ENCODE measurements at regions not wholly inside any gene's neighbourhood (a gene's known extent, or its start where the extent isn't known, plus 50 kb on each side); places are given as distances from the start of the nearest gene placed in this dataset.

- Histone ChIP-seq H3K4me3 (replicated peaks in 1 of 3; ENCODE audit: insufficient read depth in 1 of 3, low read depth in 2 of 3, low read length in 3 of 3) (no peak overlapping the region), H3K79me2 (ENCODE audit: insufficient read depth, low read length) (no peaks in the 10 kb centered on the region), H3K27ac (ENCODE audit: extremely low read length, insufficient read depth, low read length) (no peak overlapping the region), H3K9me3 (ENCODE audit: low read length) (peaks cover 1% of the 10 kb centered on the region; the same call in 1 of the 2 replicates), H3K4me1 (ENCODE audit: insufficient read depth, low read length) (no peaks in the 10 kb centered on the region), H2AFZ (ENCODE audit: low read length) (no peak overlapping the region), H3K9ac (ENCODE audit: insufficient read depth, low read depth, low read length) (no peak overlapping the region), H4K20me1 (ENCODE audit: insufficient read depth, low read length) (no peaks in the 10 kb centered on the region), H3K4me2 (ENCODE audit: low read depth, low read length) (no peak overlapping the region), H3K27me3 (ENCODE audit: control insufficient read depth in 1 of 2, insufficient read depth in 2 of 2, low read length in 2 of 2) (no peaks in the 10 kb centered on the region), H3K36me3 (replicated peaks in 1 of 2; ENCODE audit: control insufficient read depth in 1 of 2, insufficient read depth in 2 of 2, low read length in 2 of 2) (no peaks in the 10 kb centered on the region)
- intact Hi-C loops (cut with micrococcal nuclease; ENCODE audit: unreplicated experiment) = no loop called here
- ATAC-seq (no peak), FAIRE-seq (no peak), DNase-seq (ENCODE audit: low spot score) (no peak)
- in situ Hi-C loops (cut with HindIII; ENCODE audit: extremely low pct_ligation_motif_present, low pct_unique_long_range_greater_than_20kb) = no loop called here
- 1% methylated on average over 8 of the region's 8 CpGs for WGBS (ENCODE audit: low lambda C conversion rate)
- no TSS peak for BruUV-seq (replicated peaks)
- ChIA-PET POLR2A (no interaction called here), CTCF (ENCODE audit: low intra/inter-chr PET ratio, low total read pairs) (no interaction called here)
- no peak for TF ChIP-seq REST (IDR thresholded peaks at IDR 0.05; ENCODE audit: borderline replicate concordance in 1 of 2, low read depth in 1 of 2, low read length in 2 of 2)
- TF ChIP-seq ZNF501 (CRISPR knock-in tag; IDR thresholded peaks at IDR 0.05) = no peak
- TF ChIP-seq KDM3A (CRISPR knock-in tag; IDR thresholded peaks at IDR 0.05; ENCODE audit: low read depth) = no peak
- TF ChIP-seq HIC2 (CRISPR knock-in tag; IDR thresholded peaks at IDR 0.05; ENCODE audit: low read depth) = no peak
- TF ChIP-seq ZNF556 (CRISPR knock-in tag; IDR thresholded peaks at IDR 0.05; ENCODE audit: borderline replicate concordance) = no peak
- no peak for TF ChIP-seq ZNF251 (CRISPR knock-in tag; IDR thresholded peaks at IDR 0.05)
- no peak for TF ChIP-seq CBX1 (IDR thresholded peaks at IDR 0.05; ENCODE audit: low read depth)
- TF ChIP-seq THAP7 (CRISPR knock-in tag; IDR thresholded peaks at IDR 0.05) = no peak
- TF ChIP-seq RCOR2 (CRISPR knock-in tag; IDR thresholded peaks at IDR 0.05) = no peak
- no peak for TF ChIP-seq NAIF1 (CRISPR knock-in tag; IDR thresholded peaks at IDR 0.05; ENCODE audit: borderline replicate concordance)
- TF ChIP-seq SRY (CRISPR knock-in tag; IDR thresholded peaks at IDR 0.05) = no peak
- no peak for TF ChIP-seq PTBP1 (IDR thresholded peaks at IDR 0.05; ENCODE audit: low read depth, low read length, poor library complexity, severe bottlenecking)
- TF ChIP-seq TOE1 (CRISPR knock-in tag; IDR thresholded peaks at IDR 0.05) = no peak
- no peak for TF ChIP-seq ZNF207 (IDR thresholded peaks at IDR 0.05; ENCODE audit: borderline replicate concordance)
- no peak for TF ChIP-seq GLI4 (CRISPR knock-in tag; IDR thresholded peaks at IDR 0.05; ENCODE audit: borderline replicate concordance)
- TF ChIP-seq ZBTB20 (CRISPR knock-in tag; IDR thresholded peaks at IDR 0.05; ENCODE audit: borderline replicate concordance, low read depth) = no peak
- no peak for TF ChIP-seq REPIN1 (CRISPR knock-in tag; IDR thresholded peaks at IDR 0.05; ENCODE audit: borderline replicate concordance, low read depth)
These were observed 359.3 kb downstream of the SH3GL2 start for GRCh38 chr9:17938035-17938655.

Data from HepG2 (cell line).